Natural killer cell (primary cell): ENCODE measurements at regions not wholly inside any gene's neighbourhood (a gene's known extent, or its start where the extent isn't known, plus 50 kb on each side); places are given as distances from the start of the nearest gene placed in this dataset.

Experiments
- ATAC-seq, 3 donors: fragments of 150-1000 bp in 2 of 3; fragments of 200-7000 bp in 1 of 3; cut with Tn5 transposase; 1 replicate in 1 of 3; 2 replicates in 2 of 3; pipeline ENCODE4 v1.10.0; 2021; ENCODE audit warnings: mild to moderate bottlenecking in 2 of 3, moderate library complexity in 2 of 3
- DNase-seq, 2 donors: peaks; one replicate each; pipeline versions ENCODE4 v3.0.0 to v3.0.0-alpha.2; 2013 to 2021; ENCODE audit warnings: mixed read lengths in 1 of 2
- H3K27ac ChIP-seq: one replicate; pipeline ENCODE4 v1.5.1; 2013; ENCODE audit warnings: mild to moderate bottlenecking, low read length
- H3K27me3 ChIP-seq: one replicate; pipeline ENCODE4 v1.6.1; 2013; ENCODE audit warnings: low read length; ENCODE audit not compliant: control insufficient read depth, insufficient read depth
- H3K36me3 ChIP-seq: one replicate; pipeline ENCODE4 v1.6.1; 2013; ENCODE audit warnings: low read length; ENCODE audit not compliant: control insufficient read depth, insufficient read depth
- H3K4me1 ChIP-seq: one replicate; pipeline ENCODE4 v1.6.1; 2013; ENCODE audit warnings: low read length; ENCODE audit not compliant: control insufficient read depth, insufficient read depth
- H3K4me3 ChIP-seq: one replicate; pipeline ENCODE4 v1.5.1; 2013; ENCODE audit warnings: low read length
- H3K9me3 ChIP-seq: one replicate; pipeline ENCODE4 v1.6.1; 2013; ENCODE audit warnings: low read length; ENCODE audit not compliant: control insufficient read depth, insufficient read depth
- H3K27ac Mint-ChIP-seq, 2 donors: one replicate each; pipeline ENCODE4 v1.8.0; 2022; ENCODE audit warnings: mild to moderate bottlenecking in 2 of 2, mixed read lengths in 2 of 2, moderate library complexity in 1 of 2
- H3K27me3 Mint-ChIP-seq, 2 donors: one replicate each; pipeline ENCODE4 v1.8.0; 2022; ENCODE audit warnings: low read depth in 2 of 2, mixed read lengths in 2 of 2
- H3K36me3 Mint-ChIP-seq: one replicate; pipeline ENCODE4 v1.8.0; 2022; ENCODE audit warnings: mixed read lengths
- H3K4me1 Mint-ChIP-seq, 2 donors: one replicate each; pipeline ENCODE4 v1.8.0; 2022; ENCODE audit warnings: mixed read lengths in 2 of 2
- H3K4me3 Mint-ChIP-seq: one replicate; pipeline ENCODE4 v1.8.0; 2022; ENCODE audit warnings: mild to moderate bottlenecking, moderate library complexity, mixed read lengths
- H3K9me3 Mint-ChIP-seq, 2 donors: one replicate each; pipeline ENCODE4 v1.8.0; 2022; ENCODE audit warnings: mixed read lengths in 2 of 2
- WGBS: methylation state at CpG from one replicate; pipeline ENCODE4 v1.1.7; 2013; ENCODE audit warnings: missing lambda C conversion rate; ENCODE audit not compliant: insufficient coverage; 5-methylcytosine and 5-hydroxymethylcytosine counted together
- intact Hi-C: fragments of 100-400 bp; cut with micrococcal nuclease; formaldehyde crosslinking; loops from one replicate; pipeline ENCODE4 v1.14.2; 2022
- TF ChIP-seq, protein P1 (sequence below): fragments of 200-600 bp; IDR thresholded peaks from one replicate; pipeline ENCODE4 v1.8.0; 2022; ENCODE audit warnings: antibody characterized with exemption

DNA sequence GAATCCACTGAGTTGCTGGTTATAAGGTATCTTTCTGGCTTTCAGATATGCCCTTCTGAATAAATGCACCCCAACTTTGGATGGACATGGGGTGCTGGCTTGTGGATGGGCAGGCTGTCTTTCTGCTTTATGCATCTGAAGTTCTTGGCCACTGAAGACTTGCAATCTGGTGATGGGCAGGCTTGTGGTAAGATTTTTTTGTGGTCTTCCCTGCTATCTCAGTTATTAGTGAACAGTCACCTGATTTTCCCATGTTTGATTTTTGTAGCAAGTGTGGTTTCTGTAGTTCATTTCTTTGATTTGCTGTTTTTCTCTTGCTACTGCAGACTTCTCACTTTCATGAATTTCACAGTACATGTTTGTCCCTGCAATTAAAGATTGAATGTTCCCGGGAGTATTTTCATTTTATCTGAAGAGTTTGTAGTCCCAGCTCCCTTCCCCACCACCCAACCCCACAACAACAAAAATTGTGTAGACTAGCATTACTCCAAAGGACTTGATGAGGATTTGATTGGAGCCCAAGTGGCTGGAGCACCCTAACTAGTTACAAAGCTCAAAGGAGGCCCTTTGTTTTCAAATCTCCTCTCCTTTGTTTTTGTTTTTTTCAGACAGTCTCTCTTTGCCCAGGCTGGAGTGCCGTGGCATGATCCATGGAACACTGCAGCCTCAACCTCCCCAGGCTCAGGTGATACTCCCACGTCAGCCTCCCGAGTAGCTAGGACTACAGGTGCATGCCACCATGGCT is 63.6 kb upstream of the MGAT5 start:
- Histone ChIP-seq H3K4me3 (no peak overlapping the region), H3K36me3 (no peaks in the 10 kb centered on the region), H3K27ac (no peak overlapping the region), H3K4me1 (peaks cover 3% of the 10 kb centered on the region), H3K9me3 (peaks cover 7% of the 10 kb centered on the region), H3K27me3 (no peaks in the 10 kb centered on the region)
- intact Hi-C loops = no loop called here
- Mint-ChIP-seq H3K4me3 (no peak overlapping the region), H3K36me3 (peaks cover 6% of the 10 kb centered on the region), H3K27me3 (no peaks in the 10 kb centered on the region), H3K9me3 (peaks cover 0 to 2% of the 10 kb centered on the region in 2 donors), H3K27ac (no peak overlapping the region), H3K4me1 (peaks cover 50 to 54% of the 10 kb centered on the region in 2 donors)
- ATAC-seq (no peak), DNase-seq (no peak)
- 100% methylated on average over 4 of the region's 4 CpGs for WGBS
- TF ChIP-seq, protein P1, sequence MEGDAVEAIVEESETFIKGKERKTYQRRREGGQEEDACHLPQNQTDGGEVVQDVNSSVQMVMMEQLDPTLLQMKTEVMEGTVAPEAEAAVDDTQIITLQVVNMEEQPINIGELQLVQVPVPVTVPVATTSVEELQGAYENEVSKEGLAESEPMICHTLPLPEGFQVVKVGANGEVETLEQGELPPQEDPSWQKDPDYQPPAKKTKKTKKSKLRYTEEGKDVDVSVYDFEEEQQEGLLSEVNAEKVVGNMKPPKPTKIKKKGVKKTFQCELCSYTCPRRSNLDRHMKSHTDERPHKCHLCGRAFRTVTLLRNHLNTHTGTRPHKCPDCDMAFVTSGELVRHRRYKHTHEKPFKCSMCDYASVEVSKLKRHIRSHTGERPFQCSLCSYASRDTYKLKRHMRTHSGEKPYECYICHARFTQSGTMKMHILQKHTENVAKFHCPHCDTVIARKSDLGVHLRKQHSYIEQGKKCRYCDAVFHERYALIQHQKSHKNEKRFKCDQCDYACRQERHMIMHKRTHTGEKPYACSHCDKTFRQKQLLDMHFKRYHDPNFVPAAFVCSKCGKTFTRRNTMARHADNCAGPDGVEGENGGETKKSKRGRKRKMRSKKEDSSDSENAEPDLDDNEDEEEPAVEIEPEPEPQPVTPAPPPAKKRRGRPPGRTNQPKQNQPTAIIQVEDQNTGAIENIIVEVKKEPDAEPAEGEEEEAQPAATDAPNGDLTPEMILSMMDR = no peak

DNA sequence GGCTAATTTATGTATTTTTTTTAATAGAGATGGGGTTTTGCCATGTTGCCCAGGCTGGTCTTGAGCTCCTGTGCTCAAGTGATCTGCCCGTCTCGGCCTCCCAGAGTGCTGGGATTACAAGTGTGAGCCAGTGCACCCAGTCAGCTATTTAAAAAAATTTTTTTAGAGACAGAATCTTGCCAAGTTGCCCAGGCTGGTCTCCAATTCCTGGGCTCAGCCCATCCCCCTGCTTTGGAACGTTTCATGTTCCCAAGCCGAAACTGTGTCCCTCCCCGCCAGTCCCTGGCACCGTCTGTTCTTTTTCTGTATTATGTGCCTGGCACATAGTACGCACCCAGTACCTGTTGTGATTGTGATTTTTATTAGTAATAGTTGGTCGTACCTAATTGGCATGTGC is 63.1 kb upstream of the MGAT5 start:
- peaks cover 7% of the 10 kb centered on the region for H3K9me3 ChIP-seq
- Mint-ChIP-seq H3K4me3 (no peak overlapping the region), H3K4me1 (peaks cover 51 to 54% of the 10 kb centered on the region in 2 donors), H3K9me3 (peaks cover 0 to 2% of the 10 kb centered on the region in 2 donors), H3K27me3 (no peaks in the 10 kb centered on the region), H3K36me3 (peaks cover 6% of the 10 kb centered on the region), H3K27ac (no peak overlapping the region)
- TF ChIP-seq, protein P1 = no peak
- ATAC-seq = no peak
- H3K27ac ChIP-seq = no peak overlapping the region
- peaks cover 3% of the 10 kb centered on the region for H3K4me1 ChIP-seq
- intact Hi-C loops = no loop called here
- H3K36me3 ChIP-seq = no peaks in the 10 kb centered on the region
- H3K4me3 ChIP-seq = no peak overlapping the region
- no peak for DNase-seq
- no peaks in the 10 kb centered on the region for H3K27me3 ChIP-seq
- 97% methylated on average over 8 of the region's 8 CpGs for WGBS

DNA sequence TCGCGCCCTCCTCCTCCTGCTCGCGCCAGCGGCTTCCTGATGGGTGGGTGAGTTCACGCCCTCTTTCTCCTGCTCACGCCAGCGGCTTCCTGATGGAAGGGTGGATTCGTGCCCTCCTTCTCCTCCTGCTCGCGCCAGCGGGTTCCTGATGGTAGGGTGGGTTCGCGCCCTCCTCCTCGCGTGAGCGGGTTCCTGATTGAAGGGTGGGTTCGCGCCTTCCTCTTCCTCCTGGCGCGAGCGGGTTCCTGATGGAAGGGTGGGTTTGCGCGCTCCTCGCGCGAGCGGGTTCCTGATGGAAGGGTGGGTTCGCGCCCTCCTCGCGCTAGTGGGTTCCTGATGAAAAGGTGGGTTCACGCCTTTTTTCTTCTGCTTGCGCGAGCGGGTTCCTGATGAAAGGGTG is 62.0 kb upstream of the MGAT5 start:
- Mint-ChIP-seq H3K36me3 (peaks cover 6% of the 10 kb centered on the region), H3K9me3 (peaks cover 0 to 2% of the 10 kb centered on the region in 2 donors), H3K4me1 (peaks cover 42 to 51% of the 10 kb centered on the region in 2 donors), H3K27ac (peak overlapping the region in 1 of 2 donors; percentile 56), H3K4me3 (no peak overlapping the region), H3K27me3 (no peaks in the 10 kb centered on the region)
- no peaks in the 10 kb centered on the region for H3K36me3 ChIP-seq
- H3K4me3 ChIP-seq = no peak overlapping the region
- H3K4me1 ChIP-seq = peaks cover 3% of the 10 kb centered on the region
- H3K27ac ChIP-seq = no peak overlapping the region
- intact Hi-C loops = no loop called here
- DNase-seq (no peak), ATAC-seq (no peak)
- TF ChIP-seq, protein P1 = no peak
- WGBS = over 99% methylated on average over 12 of the region's 36 CpGs
- H3K9me3 ChIP-seq = peaks cover 7% of the 10 kb centered on the region
- no peaks in the 10 kb centered on the region for H3K27me3 ChIP-seq

DNA sequence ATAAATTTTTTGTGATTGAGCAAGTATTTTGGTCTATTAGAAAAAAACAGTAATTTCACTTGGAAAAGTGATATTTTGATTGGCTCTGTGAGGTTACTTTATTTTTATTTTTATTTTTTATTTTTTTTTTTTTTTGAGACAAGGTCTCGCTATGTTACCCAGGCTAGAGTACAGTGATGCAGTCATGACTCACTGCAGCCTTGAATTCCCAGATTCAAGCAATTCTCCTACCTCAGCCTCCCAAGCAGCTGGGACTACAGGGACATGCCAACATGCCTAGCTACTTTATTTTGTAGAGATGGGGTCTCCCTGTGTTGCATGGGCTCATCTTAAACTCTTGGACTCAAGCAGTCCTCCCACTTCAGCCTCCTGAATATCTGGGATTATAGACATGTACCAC is 60.9 kb upstream of the MGAT5 start:
- no peak overlapping the region for H3K27ac Mint-ChIP-seq
- TF ChIP-seq, protein P1 = no peak
- Histone ChIP-seq H3K27ac (no peak overlapping the region), H3K36me3 (no peaks in the 10 kb centered on the region), H3K9me3 (peaks cover 7% of the 10 kb centered on the region), H3K27me3 (no peaks in the 10 kb centered on the region), H3K4me3 (no peak overlapping the region), H3K4me1 (peaks cover 6% of the 10 kb centered on the region)
- intact Hi-C loops = no loop called here
- no peak overlapping the region for H3K4me3 Mint-ChIP-seq
- H3K27me3 Mint-ChIP-seq = no peaks in the 10 kb centered on the region
- ATAC-seq (no peak), DNase-seq (no peak)
- 100% methylated on average over 1 of the region's 1 CpG for WGBS
- H3K36me3 Mint-ChIP-seq = peaks cover 6% of the 10 kb centered on the region
- peaks cover 0 to 2% of the 10 kb centered on the region in 2 donors for H3K9me3 Mint-ChIP-seq
- peaks cover 45 to 60% of the 10 kb centered on the region in 2 donors for H3K4me1 Mint-ChIP-seq
